ENCODE measurements at regions not wholly inside any gene's neighbourhood (a gene's known extent, or its start where the extent isn't known, plus 50 kb on each side); places are given as distances from the start of the nearest gene placed in this dataset.

GRCh38 chr3:44030687-44031305 lies 210.9 kb upstream of the TOPAZ1 start:
- DNase-seq, result peak; percentile 22

- DNase-seq, result no peak
Observed at GRCh38 chr3:44031387-44032380, 210.0 kb upstream of the TOPAZ1 start.

- no peak for DNase-seq
Observed at GRCh38 chr3:44032487-44032886, 209.2 kb upstream of the TOPAZ1 start.

DNA sequence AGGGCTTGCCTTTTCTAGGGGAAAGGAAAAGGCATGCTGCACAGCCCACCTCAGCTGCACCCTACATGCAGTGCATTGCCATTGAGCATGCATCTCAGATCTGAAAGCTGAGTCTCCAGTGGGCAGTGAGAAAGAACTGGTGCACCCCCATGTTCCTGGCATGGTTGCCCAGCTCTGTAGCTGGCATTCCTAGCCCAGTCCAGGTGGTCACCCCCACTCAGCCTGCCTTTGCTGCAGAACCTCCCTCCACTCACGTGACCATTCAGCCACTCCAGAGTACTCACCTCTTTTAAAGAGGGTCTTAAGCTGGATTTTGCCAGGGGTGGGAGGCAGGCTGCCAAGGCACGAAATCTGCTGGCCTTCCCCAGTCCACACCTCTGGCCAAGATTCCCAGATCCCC lies 208.6 kb upstream of the TOPAZ1 start:
- DNase-seq, result no peak

- no peak for DNase-seq
Observed at GRCh38 chr3:44036850-44037249, 204.8 kb upstream of the TOPAZ1 start.

DNA sequence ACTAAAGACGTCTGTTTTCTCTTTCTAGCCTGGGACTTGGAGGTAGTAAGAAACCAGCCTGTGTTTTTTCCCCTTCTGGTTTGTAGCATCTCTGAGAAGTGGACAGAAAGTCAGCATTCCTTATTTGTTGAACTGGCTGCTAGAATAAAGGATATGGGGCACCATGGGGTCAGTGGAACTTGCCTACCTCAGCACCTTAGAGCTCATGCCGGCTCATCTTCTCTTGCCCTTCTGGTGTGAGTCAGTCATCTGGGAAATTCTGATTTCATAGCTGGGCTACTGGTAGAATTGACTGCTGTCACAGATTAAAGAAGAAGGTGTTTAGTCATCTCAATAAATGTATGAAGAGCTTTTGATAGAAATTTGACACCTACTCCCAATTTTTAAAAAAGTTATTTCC lies 202.7 kb upstream of the TOPAZ1 start:
- no peak for DNase-seq

- no peak for DNase-seq
Observed at GRCh38 chr3:44041726-44042125, 200.0 kb upstream of the TOPAZ1 start.

DNA sequence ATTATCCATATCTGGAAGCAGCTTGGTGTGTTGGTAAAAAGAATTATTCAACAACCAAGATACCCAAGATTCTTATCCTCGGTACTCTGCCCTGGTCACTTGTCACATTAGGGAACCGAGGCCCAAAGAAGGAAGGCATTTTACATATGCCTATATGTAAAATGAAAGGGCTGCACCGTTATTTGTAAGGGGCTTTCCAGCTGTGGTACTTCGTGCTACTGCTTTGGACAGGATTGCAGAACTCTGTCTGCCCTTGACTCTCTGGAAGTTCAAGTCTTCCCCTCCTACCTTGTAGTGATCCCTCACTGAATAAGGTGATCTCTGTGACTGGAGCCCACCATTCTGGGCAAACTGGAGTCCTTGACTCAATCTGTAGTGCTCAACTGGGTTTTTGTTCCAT lies 198.9 kb upstream of the TOPAZ1 start:
- DNase-seq, result no peak

- peak; percentile 53 for DNase-seq
Observed at GRCh38 chr3:44045476-44046275, 196.0 kb upstream of the TOPAZ1 start.

GRCh38 chr3:44047796-44048195 lies 193.9 kb upstream of the TOPAZ1 start:
- no peak for DNase-seq

DNA sequence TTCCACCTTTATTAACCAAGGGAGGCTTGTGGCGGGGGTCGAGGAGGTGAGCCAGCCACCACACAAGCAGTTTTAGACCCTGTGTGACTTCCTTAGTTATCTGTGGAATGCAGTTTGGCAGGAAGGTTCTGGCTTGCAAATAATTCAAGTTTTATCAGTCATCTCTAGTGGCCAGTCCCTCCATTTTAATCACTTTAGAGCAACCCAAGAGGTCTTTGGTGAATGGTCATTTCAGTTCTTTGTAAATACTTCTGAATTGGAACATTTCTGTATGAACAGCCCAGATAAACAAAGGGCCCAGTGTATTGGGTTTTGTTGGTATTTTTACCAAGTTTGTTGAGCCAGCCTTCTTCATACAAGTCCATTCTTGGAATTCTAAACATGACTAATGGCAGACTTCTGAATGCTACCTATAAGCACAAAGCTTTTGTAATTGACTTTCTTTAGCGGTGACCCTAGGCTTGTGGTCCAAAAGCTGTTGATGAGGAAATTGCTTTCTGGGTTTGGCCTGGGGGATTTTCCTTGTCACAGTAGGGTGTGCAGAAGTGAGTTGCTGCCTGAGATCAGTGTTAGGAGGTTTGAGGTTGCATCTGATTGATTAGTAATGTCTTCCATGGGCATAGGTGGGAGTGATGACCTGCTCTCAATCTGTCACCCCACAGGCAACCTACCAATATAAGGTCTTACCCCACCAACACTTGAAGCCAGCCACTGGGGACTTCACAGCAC lies 193.3 kb upstream of the TOPAZ1 start:
- peak; percentile 47 for DNase-seq

DNA sequence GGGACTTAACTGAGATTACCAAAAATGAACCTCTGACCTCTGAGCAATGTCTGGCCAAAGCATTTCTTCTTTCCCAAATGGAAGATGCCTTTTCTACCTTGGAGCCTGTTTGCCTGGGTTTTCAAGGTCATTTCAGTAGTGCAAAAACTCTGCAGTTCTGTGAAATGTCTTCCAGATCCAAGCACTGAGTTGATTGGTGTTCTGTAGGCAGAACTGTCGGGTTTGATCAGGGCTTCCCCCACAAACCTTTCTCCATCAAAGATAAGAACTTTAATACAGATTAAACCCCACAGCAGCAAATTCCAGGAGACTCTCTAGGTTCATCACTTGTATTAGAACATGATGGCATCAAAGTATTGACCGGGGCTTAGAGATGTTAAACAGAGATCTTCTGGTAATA lies 192.7 kb upstream of the TOPAZ1 start:
- DNase-seq, result no peak

DNA sequence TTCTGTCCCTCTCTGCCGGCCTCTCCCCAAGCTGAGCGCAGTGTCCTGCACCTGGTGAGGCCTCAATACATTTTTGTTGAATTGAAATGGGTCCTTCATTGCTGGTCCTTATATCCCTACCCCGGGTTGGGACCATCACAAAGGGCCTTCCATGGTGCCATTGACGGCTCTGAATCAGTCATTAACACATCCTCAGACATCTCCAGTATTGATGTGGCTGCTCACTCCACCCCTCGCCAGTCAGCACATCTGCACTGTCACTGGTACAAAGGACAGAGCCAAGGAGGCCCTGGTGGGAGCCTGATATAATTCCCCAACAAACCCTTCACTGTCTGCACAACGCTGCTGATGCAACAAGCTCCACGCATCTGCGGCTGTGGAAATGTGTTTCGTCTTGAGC lies 191.6 kb upstream of the TOPAZ1 start:
- no peak for DNase-seq

DNA sequence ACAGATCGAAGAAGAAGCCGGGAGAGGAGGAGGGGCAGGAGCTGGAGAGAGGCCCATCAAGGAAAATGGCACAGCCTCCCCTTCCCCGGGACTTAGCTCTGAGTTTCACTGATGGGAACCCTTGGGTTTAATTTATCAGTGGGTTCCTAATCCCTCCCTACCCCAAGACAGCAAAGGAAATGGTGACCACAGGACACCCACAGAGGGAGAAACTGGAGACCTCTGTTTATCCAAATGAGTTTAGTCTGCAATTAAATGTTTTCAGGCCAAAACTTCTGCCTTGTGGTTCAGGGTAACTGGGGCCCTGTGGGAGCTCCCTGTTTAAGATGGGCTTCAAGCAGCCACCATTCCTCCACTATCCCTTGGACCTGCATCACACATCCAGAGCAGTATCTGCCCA lies 190.8 kb upstream of the TOPAZ1 start:
- no peak for DNase-seq

DNA sequence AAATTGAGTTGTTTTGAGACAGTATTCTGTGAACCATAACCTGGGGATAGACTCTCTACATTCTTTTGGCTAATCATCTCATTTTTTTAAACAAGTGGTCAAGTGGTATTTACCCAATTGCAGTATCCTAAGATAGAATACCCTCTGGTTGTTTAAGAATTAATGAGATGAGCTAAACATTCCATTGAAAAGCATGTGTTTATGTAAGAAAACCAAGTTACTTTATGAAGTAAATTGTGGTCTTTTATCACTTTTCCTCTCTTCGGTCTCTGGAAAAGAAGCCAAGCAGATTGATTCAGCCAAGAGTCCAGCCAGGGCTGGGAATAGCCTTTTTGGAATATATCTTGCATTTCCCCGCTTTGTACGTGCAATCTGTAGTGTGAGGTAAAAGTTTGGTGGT lies 185.7 kb upstream of the TOPAZ1 start:
- DNase-seq, result peak; percentile 51

GRCh38 chr3:44056446-44057240 lies 185.0 kb upstream of the TOPAZ1 start:
- no peak for DNase-seq

- peak; percentile 63 for DNase-seq
Observed at GRCh38 chr3:44058022-44058867, 183.4 kb upstream of the TOPAZ1 start.

DNA sequence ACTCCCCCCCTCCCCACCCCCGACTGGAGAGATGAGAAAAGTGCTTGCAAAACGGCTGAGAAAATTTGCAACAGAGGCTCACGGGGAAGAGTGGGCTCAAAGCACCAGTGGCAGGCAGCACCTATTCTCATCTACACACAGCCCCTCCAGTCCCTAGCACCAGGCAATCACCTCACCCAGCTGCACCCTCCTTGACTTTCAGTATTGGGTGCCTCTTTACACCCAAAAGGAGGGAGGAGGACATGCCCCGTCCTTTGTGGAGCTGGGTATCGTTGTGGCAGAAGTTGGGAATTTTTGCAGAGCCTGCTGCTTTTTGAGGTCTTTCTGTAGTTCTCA lies 182.8 kb upstream of the TOPAZ1 start:
- DNase-seq, result no peak

- DNase-seq, result no peak
Observed at GRCh38 chr3:44060164-44060563, 181.5 kb upstream of the TOPAZ1 start.

DNA sequence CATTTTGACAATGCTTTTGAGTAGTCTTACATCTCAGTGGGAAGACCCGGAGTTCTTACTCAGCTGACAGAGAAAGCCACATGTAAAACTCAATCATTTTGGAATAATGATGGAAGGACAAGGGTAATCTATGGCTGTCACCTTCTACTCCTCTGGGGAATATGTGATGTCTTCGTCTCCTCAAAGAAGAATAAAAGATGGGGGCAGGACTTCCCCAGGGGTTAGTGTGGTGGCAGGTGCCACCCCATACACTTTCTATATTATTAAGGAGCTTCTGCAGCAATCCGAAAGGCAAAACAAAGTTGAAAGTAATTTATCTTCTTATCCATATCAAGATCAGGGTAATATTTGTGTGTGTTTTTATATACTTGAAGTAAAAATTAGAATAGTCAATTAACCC lies 180.4 kb upstream of the TOPAZ1 start:
- no peak for DNase-seq

GRCh38 chr3:44061961-44062360 lies 179.7 kb upstream of the TOPAZ1 start:
- DNase-seq, result no peak
